ENCODE measurements at regions not wholly inside any gene's neighbourhood (a gene's known extent, or its start where the extent isn't known, plus 50 kb on each side); places are given as distances from the start of the nearest gene placed in this dataset.

GRCh38 chr14:41313196-41313595, 293.5 kb upstream of the LRFN5 start:
- WGBS (ENCODE audit: extremely low coverage, insufficient read length, low lambda C conversion rate), result no CpG with 5 or more reads among the region's 1 CpG
- peaks cover 4 to 8% (median 4%) of the 10 kb centered on the region in 3 experiments; a peak in 4 of 7 replicates for H3K36me3 Mint-ChIP-seq (ENCODE audit: insufficient read depth in 1 of 3, low read depth in 3 of 3)
- Histone ChIP-seq H4K8ac (replicated peaks; ENCODE audit: insufficient read length, low read depth, low read length) (no peak overlapping the region), H4K91ac (ENCODE audit: insufficient read length, low read depth, low read length) (no peak overlapping the region), H3K79me2 (ENCODE audit: insufficient read depth, low read length) (no peaks in the 10 kb centered on the region), H3K23ac (ENCODE audit: insufficient read length, low read depth, low read length) (no peak overlapping the region), H3T11ph (ENCODE audit: low read length) (no peak overlapping the region), H3K14ac (ENCODE audit: insufficient read depth, low read length) (no peak overlapping the region), H3K4me1 (ENCODE audit: insufficient read depth, low read length) (no peaks in the 10 kb centered on the region), H2AFZ (ENCODE audit: low read length) (no peak overlapping the region), H2BK15ac (ENCODE audit: low read depth, low read length) (no peak overlapping the region), H4K5ac (ENCODE audit: insufficient read length, low read depth, low read length) (no peak overlapping the region), H3K79me1 (ENCODE audit: insufficient read depth, low read depth, low read length, poor library complexity, severe bottlenecking) (no peaks in the 10 kb centered on the region), H3K9ac (ENCODE audit: extremely low read depth, insufficient read length, low read length) (no peak overlapping the region), H3K18ac (ENCODE audit: insufficient read length, low read depth, low read length) (no peak overlapping the region), H3K27me3 (ENCODE audit: insufficient read depth, low read length) (no peaks in the 10 kb centered on the region), H2BK12ac (ENCODE audit: insufficient read length, low read depth, low read length) (no peak overlapping the region), H2BK5ac (ENCODE audit: insufficient read length, low read length) (no peak overlapping the region), H3K56ac (ENCODE audit: insufficient read length, low read depth, low read length) (no peak overlapping the region), H3K23me2 (ENCODE audit: insufficient read length, low read depth, low read length, poor library complexity, severe bottlenecking) (no peaks in the 10 kb centered on the region), H3K4ac (ENCODE audit: low read depth, low read length) (no peak overlapping the region), H2AK5ac (ENCODE audit: insufficient read length, low read length) (no peak overlapping the region), H4K20me1 (ENCODE audit: control insufficient read depth, insufficient read depth, insufficient read length) (no peaks in the 10 kb centered on the region), H2BK120ac (ENCODE audit: low read depth, low read length, poor library complexity, severe bottlenecking) (no peak overlapping the region), H2BK20ac (ENCODE audit: low read depth, low read length, poor library complexity, severe bottlenecking) (no peak overlapping the region), H3K27ac (ENCODE audit: insufficient read length, low read depth, low read length) (no peak overlapping the region), H3K4me2 (ENCODE audit: insufficient read depth, insufficient read length, low read length) (no peak overlapping the region), H3K9me3 (ENCODE audit: control insufficient read depth, low read depth, low read length) (no peaks in the 10 kb centered on the region)
- H3K4me1 Mint-ChIP-seq, result no peaks in the 10 kb centered on the region
- no peak for DNase-seq
- H3K9me3 Mint-ChIP-seq, result peaks cover 4 to 9% of the 10 kb centered on the region in 2 experiments; a peak in 3 of 5 replicates
- no peaks in the 10 kb centered on the region for H3K27me3 Mint-ChIP-seq (ENCODE audit: low read depth)
- no peak for TF ChIP-seq CTCF (conservative IDR thresholded peaks at IDR 0.05)
- no peak overlapping the region for H3K4me3 Mint-ChIP-seq
- H3K27ac Mint-ChIP-seq, result no peak overlapping the region
